GM23338 (cell line): ENCODE measurements at regions not wholly inside any gene's neighbourhood (a gene's known extent, or its start where the extent isn't known, plus 50 kb on each side); places are given as distances from the start of the nearest gene placed in this dataset.

Source experiments
- ATAC-seq: fragments of 200-7000 bp; cut with Tn5 transposase; 3 replicates; pipeline ENCODE4 v1.9.1; 2020
- DNase-seq: peaks from one replicate; pipeline ENCODE4 v3.0.0-alpha.2; 2015; ENCODE audit warnings: low spot score
- H2AFZ ChIP-seq: fragments of 200-600 bp; sonication (generic); 2 replicates; pipeline ENCODE4 v1.8.0; 2016; ENCODE audit warnings: antibody characterized with exemption, mild to moderate bottlenecking, moderate library complexity
- H3F3A ChIP-seq: fragments of 200-600 bp; sonication (generic); replicated peaks from 2 replicates; pipeline ENCODE4 v1.8.0; 2017; ENCODE audit warnings: antibody characterized with exemption, mixed run types, low read depth
- H3K27ac ChIP-seq: fragments of 200-600 bp; sonication (generic); 2 replicates; pipeline ENCODE4 v1.6.1; 2016; ENCODE audit warnings: low read depth
- H3K27me3 ChIP-seq: fragments of 200-600 bp; sonication (generic); 2 replicates; pipeline ENCODE4 v1.8.0; 2016; ENCODE audit warnings: mild to moderate bottlenecking, mixed run types, moderate library complexity; ENCODE audit not compliant: insufficient read depth
- H3K36me3 ChIP-seq: fragments of 200-600 bp; sonication (generic); 2 replicates; pipeline ENCODE4 v1.8.0; 2016; ENCODE audit warnings: mild to moderate bottlenecking; ENCODE audit not compliant: insufficient read depth
- H3K4me1 ChIP-seq: fragments of 200-600 bp; sonication (generic); 2 replicates; pipeline ENCODE4 v1.8.0; 2016; ENCODE audit warnings: mild to moderate bottlenecking, moderate library complexity; ENCODE audit not compliant: insufficient read depth
- H3K4me2 ChIP-seq: fragments of 200-600 bp; sonication (generic); 2 replicates; pipeline ENCODE4 v1.7.1; 2017; ENCODE audit warnings: mixed run types
- H3K4me3 ChIP-seq: fragments of 200-600 bp; sonication (generic); 2 replicates; pipeline ENCODE4 v1.6.1; 2016; ENCODE audit warnings: mixed run types
- H3K79me2 ChIP-seq: fragments of 200-600 bp; sonication (generic); replicated peaks from 2 replicates; pipeline ENCODE4 v1.8.0; 2017; ENCODE audit warnings: mild to moderate bottlenecking; ENCODE audit not compliant: insufficient read depth
- H3K9me2 ChIP-seq: fragments of 200-600 bp; sonication (generic); 2 replicates; pipeline ENCODE4 v1.8.0; 2017; ENCODE audit not compliant: insufficient read depth
- H4K20me1 ChIP-seq: fragments of 200-600 bp; sonication (generic); replicated peaks from 2 replicates; pipeline ENCODE4 v1.8.0; 2017; ENCODE audit warnings: mild to moderate bottlenecking; ENCODE audit not compliant: insufficient read depth
- H3K27ac Mint-ChIP-seq: 2 replicates; pipeline ENCODE4 v1.8.0; 2020; ENCODE audit warnings: inconsistent platforms, mild to moderate bottlenecking, moderate library complexity, mixed read lengths
- H3K27me3 Mint-ChIP-seq: 3 replicates; pipeline ENCODE4 v1.8.0; 2022; ENCODE audit warnings: low read depth, mild to moderate bottlenecking, moderate library complexity, mixed read lengths, inconsistent platforms; ENCODE audit not compliant: insufficient read depth, poor library complexity
- H3K36me3 Mint-ChIP-seq: 3 replicates; pipeline ENCODE4 v1.8.0; 2021; ENCODE audit warnings: low read depth, mild to moderate bottlenecking, inconsistent platforms, moderate library complexity, mixed read lengths
- H3K4me1 Mint-ChIP-seq: 3 replicates; pipeline ENCODE4 v1.8.0; 2020; ENCODE audit warnings: mild to moderate bottlenecking, inconsistent platforms, mixed read lengths
- H3K4me3 Mint-ChIP-seq: 3 replicates; pipeline ENCODE4 v1.8.0; 2021; ENCODE audit warnings: moderate library complexity, mild to moderate bottlenecking, inconsistent platforms, mixed read lengths
- H3K9me3 Mint-ChIP-seq: 3 replicates; pipeline ENCODE4 v1.8.0; 2020; ENCODE audit warnings: moderate library complexity, mild to moderate bottlenecking, inconsistent platforms, mixed read lengths
- CREB1 ChIP-seq: fragments of 250-450 bp; sonication (Bioruptor Pico); IDR thresholded peaks from 2 replicates; pipeline ENCODE4 v1.5.0; 2020; ENCODE audit warnings: low read depth, mild to moderate bottlenecking, moderate library complexity
- EZH2 ChIP-seq: fragments of 200-600 bp; sonication (generic); IDR thresholded peaks from one replicate; pipeline ENCODE4 v1.8.0; 2017; ENCODE audit warnings: antibody characterized with exemption, mild to moderate bottlenecking, low read depth; ENCODE audit not compliant: unreplicated experiment
- EZH2phosphoT487 ChIP-seq: fragments of 200-600 bp; sonication (generic); IDR thresholded peaks from one replicate; pipeline ENCODE4 v1.8.1; 2018; ENCODE audit warnings: antibody characterized with exemption; ENCODE audit not compliant: unreplicated experiment
- JUNB ChIP-seq: IDR thresholded peaks from one replicate; pipeline ENCODE4 v1.6.1; 2016; ENCODE audit warnings: antibody characterized with exemption; ENCODE audit not compliant: unreplicated experiment
- NANOG ChIP-seq: IDR thresholded peaks from 2 replicates; pipeline ENCODE4 v1.6.1; 2016; ENCODE audit warnings: antibody characterized with exemption, borderline replicate concordance
- STAT1 ChIP-seq: IDR thresholded peaks from one replicate; pipeline ENCODE4 v1.6.1; 2016; ENCODE audit warnings: antibody characterized with exemption; ENCODE audit not compliant: unreplicated experiment
- ZNF114 ChIP-seq: fragments of 250-450 bp; sonication (Bioruptor Pico); IDR thresholded peaks from 2 replicates; pipeline ENCODE4 v1.5.0; 2020; ENCODE audit warnings: mild to moderate bottlenecking, moderate library complexity
- ZNF331 ChIP-seq: fragments of 250-450 bp; sonication (Bioruptor Pico); IDR thresholded peaks from 2 replicates; pipeline ENCODE4 v1.5.0; 2020; ENCODE audit warnings: low read depth, mild to moderate bottlenecking, moderate library complexity
- TF ChIP-seq, protein P1 (sequence below), 2 experiments: fragments of 200-600 bp in 1 of 2; sonication (generic) in 1 of 2; conservative IDR thresholded peaks; 2 replicates each; pipeline versions ENCODE4 v1.5.1 to v1.6.1; 2016 to 2017; ENCODE audit warnings: antibody characterized with exemption in 2 of 2, low read depth in 2 of 2, mild to moderate bottlenecking in 2 of 2, moderate library complexity in 1 of 2
- TF ChIP-seq, protein P2 (sequence below): IDR thresholded peaks from 2 replicates; pipeline ENCODE4 v1.6.1; 2016; ENCODE audit warnings: antibody characterized with exemption
- TF ChIP-seq, protein P3 (sequence below): IDR thresholded peaks from one replicate; pipeline ENCODE4 v1.6.1; 2018; ENCODE audit warnings: antibody characterized with exemption; ENCODE audit not compliant: unreplicated experiment

DNA sequence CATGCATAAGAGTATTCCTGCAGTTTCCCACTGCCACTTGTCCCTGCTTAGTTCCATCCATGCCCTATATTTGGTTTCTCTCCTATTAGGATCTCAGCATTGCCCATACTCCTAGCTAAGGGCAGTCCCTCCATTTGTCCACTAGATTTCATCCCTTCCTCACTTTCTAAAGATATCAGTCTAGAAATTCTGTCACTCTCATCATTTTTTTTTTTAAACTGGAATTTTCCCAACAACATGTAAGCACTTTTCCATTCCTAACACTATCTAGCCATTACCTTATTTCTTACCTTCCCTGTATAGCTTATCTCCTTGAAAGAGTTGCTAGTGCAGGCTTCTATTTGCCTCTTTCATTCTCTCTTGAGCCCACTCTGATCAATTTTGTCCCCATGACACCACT is 312.2 kb downstream of the BTBD3 start:
- Histone ChIP-seq H3K27ac (no peak overlapping the region), H3K79me2 (no peaks in the 10 kb centered on the region), H3K4me1 (no peaks in the 10 kb centered on the region), H3K36me3 (no peaks in the 10 kb centered on the region), H3K4me2 (no peak overlapping the region), H3K4me3 (no peak overlapping the region), H3K9me2 (no peaks in the 10 kb centered on the region; the same call in 1 of the 2 replicates), H2AFZ (no peak overlapping the region), H3K27me3 (no peaks in the 10 kb centered on the region), H4K20me1 (no peaks in the 10 kb centered on the region), H3F3A (no peaks in the 10 kb centered on the region)
- no peak overlapping the region for H3K4me3 Mint-ChIP-seq
- no peaks in the 10 kb centered on the region for H3K9me3 Mint-ChIP-seq
- no peak for DNase-seq
- H3K36me3 Mint-ChIP-seq, result no peaks in the 10 kb centered on the region
- H3K27me3 Mint-ChIP-seq, result no peaks in the 10 kb centered on the region
- ATAC-seq, result no peak
- H3K4me1 Mint-ChIP-seq, result no peaks in the 10 kb centered on the region
- TF ChIP-seq STAT1, result no peak
- no peak for TF ChIP-seq EZH2phosphoT487
- no peak overlapping the region for H3K27ac Mint-ChIP-seq

DNA sequence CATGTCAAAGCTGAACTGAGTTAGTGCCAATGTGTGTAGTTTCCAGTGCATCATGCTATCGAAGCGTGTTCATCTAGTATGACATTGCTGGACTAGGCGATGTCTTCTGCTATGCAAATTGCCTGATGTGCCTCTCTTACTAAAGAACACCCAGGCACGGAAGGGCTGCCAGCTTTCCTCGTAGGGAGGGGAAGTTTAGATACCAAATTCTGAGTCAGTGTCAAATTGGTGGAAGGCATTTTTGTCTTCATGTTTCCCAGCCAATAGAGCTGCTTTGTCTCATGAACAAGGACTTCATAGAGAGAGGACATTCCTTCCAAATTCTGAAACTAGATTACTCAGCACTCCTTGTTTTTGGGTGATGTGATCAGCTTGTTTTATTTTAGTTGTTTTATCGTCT is 320.1 kb downstream of the BTBD3 start:
- Mint-ChIP-seq H3K36me3 (no peaks in the 10 kb centered on the region), H3K4me1 (peaks cover 2% of the 10 kb centered on the region; the same call in 1 of the 3 replicates), H3K27ac (no peak overlapping the region), H3K9me3 (no peaks in the 10 kb centered on the region), H3K27me3 (no peaks in the 10 kb centered on the region), H3K4me3 (no peak overlapping the region)
- Histone ChIP-seq H3K27ac (no peak overlapping the region), H4K20me1 (no peaks in the 10 kb centered on the region), H3K4me3 (no peak overlapping the region), H3K4me2 (no peak overlapping the region), H2AFZ (no peak overlapping the region), H3K79me2 (no peaks in the 10 kb centered on the region), H3K4me1 (no peaks in the 10 kb centered on the region; the same call in 1 of the 2 replicates), H3K9me2 (peaks cover 3% of the 10 kb centered on the region), H3F3A (no peaks in the 10 kb centered on the region), H3K36me3 (no peaks in the 10 kb centered on the region), H3K27me3 (no peaks in the 10 kb centered on the region)
- DNase-seq (no peak), ATAC-seq (no peak)
- TF ChIP-seq JUNB (no peak), CREB1 (no peak), ZNF331 (no peak), ZNF114 (CRISPR knock-in tag) (no peak), EZH2 (no peak), NANOG (no peak), EZH2phosphoT487 (no peak)
- TF ChIP-seq, protein P1, sequence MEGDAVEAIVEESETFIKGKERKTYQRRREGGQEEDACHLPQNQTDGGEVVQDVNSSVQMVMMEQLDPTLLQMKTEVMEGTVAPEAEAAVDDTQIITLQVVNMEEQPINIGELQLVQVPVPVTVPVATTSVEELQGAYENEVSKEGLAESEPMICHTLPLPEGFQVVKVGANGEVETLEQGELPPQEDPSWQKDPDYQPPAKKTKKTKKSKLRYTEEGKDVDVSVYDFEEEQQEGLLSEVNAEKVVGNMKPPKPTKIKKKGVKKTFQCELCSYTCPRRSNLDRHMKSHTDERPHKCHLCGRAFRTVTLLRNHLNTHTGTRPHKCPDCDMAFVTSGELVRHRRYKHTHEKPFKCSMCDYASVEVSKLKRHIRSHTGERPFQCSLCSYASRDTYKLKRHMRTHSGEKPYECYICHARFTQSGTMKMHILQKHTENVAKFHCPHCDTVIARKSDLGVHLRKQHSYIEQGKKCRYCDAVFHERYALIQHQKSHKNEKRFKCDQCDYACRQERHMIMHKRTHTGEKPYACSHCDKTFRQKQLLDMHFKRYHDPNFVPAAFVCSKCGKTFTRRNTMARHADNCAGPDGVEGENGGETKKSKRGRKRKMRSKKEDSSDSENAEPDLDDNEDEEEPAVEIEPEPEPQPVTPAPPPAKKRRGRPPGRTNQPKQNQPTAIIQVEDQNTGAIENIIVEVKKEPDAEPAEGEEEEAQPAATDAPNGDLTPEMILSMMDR (conservative IDR thresholded peaks at IDR 0.05; ENCODE audit: low read depth in 2 of 2), result no peak
- TF ChIP-seq, protein P2, sequence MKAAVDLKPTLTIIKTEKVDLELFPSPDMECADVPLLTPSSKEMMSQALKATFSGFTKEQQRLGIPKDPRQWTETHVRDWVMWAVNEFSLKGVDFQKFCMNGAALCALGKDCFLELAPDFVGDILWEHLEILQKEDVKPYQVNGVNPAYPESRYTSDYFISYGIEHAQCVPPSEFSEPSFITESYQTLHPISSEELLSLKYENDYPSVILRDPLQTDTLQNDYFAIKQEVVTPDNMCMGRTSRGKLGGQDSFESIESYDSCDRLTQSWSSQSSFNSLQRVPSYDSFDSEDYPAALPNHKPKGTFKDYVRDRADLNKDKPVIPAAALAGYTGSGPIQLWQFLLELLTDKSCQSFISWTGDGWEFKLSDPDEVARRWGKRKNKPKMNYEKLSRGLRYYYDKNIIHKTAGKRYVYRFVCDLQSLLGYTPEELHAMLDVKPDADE, result no peak
- TF ChIP-seq, protein P3, sequence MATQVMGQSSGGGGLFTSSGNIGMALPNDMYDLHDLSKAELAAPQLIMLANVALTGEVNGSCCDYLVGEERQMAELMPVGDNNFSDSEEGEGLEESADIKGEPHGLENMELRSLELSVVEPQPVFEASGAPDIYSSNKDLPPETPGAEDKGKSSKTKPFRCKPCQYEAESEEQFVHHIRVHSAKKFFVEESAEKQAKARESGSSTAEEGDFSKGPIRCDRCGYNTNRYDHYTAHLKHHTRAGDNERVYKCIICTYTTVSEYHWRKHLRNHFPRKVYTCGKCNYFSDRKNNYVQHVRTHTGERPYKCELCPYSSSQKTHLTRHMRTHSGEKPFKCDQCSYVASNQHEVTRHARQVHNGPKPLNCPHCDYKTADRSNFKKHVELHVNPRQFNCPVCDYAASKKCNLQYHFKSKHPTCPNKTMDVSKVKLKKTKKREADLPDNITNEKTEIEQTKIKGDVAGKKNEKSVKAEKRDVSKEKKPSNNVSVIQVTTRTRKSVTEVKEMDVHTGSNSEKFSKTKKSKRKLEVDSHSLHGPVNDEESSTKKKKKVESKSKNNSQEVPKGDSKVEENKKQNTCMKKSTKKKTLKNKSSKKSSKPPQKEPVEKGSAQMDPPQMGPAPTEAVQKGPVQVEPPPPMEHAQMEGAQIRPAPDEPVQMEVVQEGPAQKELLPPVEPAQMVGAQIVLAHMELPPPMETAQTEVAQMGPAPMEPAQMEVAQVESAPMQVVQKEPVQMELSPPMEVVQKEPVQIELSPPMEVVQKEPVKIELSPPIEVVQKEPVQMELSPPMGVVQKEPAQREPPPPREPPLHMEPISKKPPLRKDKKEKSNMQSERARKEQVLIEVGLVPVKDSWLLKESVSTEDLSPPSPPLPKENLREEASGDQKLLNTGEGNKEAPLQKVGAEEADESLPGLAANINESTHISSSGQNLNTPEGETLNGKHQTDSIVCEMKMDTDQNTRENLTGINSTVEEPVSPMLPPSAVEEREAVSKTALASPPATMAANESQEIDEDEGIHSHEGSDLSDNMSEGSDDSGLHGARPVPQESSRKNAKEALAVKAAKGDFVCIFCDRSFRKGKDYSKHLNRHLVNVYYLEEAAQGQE, result no peak
